Stimulated activated CD8-positive, alpha-beta memory T cell treated with anti-CD3 and anti-CD28 coated beads, Interleukin-15, amount 100 ng/mL, for 1 hour (primary cell): ENCODE measurements at regions not wholly inside any gene's neighbourhood (a gene's known extent, or its start where the extent isn't known, plus 50 kb on each side); places are given as distances from the start of the nearest gene placed in this dataset.
"Not testable (repeated sequence)": the region's sequence is repeated elsewhere in the genome, so short reads cannot be mapped to it uniquely, and the experiment has no call there.

Experiments
- DNase-seq: peaks from one replicate; pipeline ENCODE4 v3.0.0-alpha.2; 2020; ENCODE audit warnings: low read depth

GRCh38 chr5:99586878-99587277 lies 658.1 kb upstream of the CHD1 start:
- no peak for DNase-seq

- DNase-seq, result not testable (repeated sequence)
Measured at GRCh38 chr5:99581204-99581603, 652.4 kb upstream of the CHD1 start.

- DNase-seq, result not testable (repeated sequence)
Measured at GRCh38 chr5:99562937-99563627, 634.3 kb upstream of the CHD1 start.

- DNase-seq, result no peak
Measured at GRCh38 chr5:99553211-99553810, 624.5 kb upstream of the CHD1 start.

- no peak for DNase-seq
Measured at GRCh38 chr5:99544356-99544755, 615.5 kb upstream of the CHD1 start.

- DNase-seq, result no peak
Measured at GRCh38 chr5:99543841-99544240, 615.0 kb upstream of the CHD1 start.

GRCh38 chr5:99534241-99534640 lies 605.4 kb upstream of the CHD1 start:
- not testable (repeated sequence) for DNase-seq

- DNase-seq, result not testable (repeated sequence)
Measured at GRCh38 chr5:99521666-99522065, 592.9 kb upstream of the CHD1 start.

GRCh38 chr5:99515864-99516490 lies 587.2 kb upstream of the CHD1 start:
- not testable (repeated sequence) for DNase-seq

GRCh38 chr5:99510237-99510866 lies 581.5 kb upstream of the CHD1 start:
- DNase-seq, result not testable (repeated sequence)

GRCh38 chr5:99509064-99509463 lies 580.3 kb upstream of the CHD1 start:
- DNase-seq, result not testable (repeated sequence)

GRCh38 chr5:99495456-99495855 lies 566.6 kb upstream of the CHD1 start:
- DNase-seq, result not testable (repeated sequence)

GRCh38 chr5:99478450-99478849 lies 549.6 kb upstream of the CHD1 start:
- not testable (repeated sequence) for DNase-seq

GRCh38 chr5:99473328-99473727 lies 544.5 kb upstream of the CHD1 start:
- DNase-seq, result not testable (repeated sequence)

- DNase-seq, result not testable (repeated sequence)
Measured at GRCh38 chr5:99471726-99472125, 542.9 kb upstream of the CHD1 start.

GRCh38 chr5:99471178-99471577 lies 542.4 kb upstream of the CHD1 start:
- DNase-seq, result not testable (repeated sequence)

GRCh38 chr5:99470636-99471035 lies 541.8 kb upstream of the CHD1 start:
- not testable (repeated sequence) for DNase-seq

- DNase-seq, result no peak
Measured at GRCh38 chr5:99460701-99461100, 531.9 kb upstream of the CHD1 start.

- no peak for DNase-seq
Measured at GRCh38 chr5:99453196-99453595, 524.4 kb upstream of the CHD1 start.

GRCh38 chr5:99449786-99450185 lies 521.0 kb upstream of the CHD1 start:
- DNase-seq, result no peak

GRCh38 chr5:99445805-99446204 lies 517.0 kb upstream of the CHD1 start:
- DNase-seq, result no peak

- no peak for DNase-seq
Measured at GRCh38 chr5:99441235-99441634, 512.4 kb upstream of the CHD1 start.

- DNase-seq, result no peak
Measured at GRCh38 chr5:99438619-99439018, 509.8 kb upstream of the CHD1 start.
